ENCODE measurements at regions not wholly inside any gene's neighbourhood (a gene's known extent, or its start where the extent isn't known, plus 50 kb on each side); places are given as distances from the start of the nearest gene placed in this dataset.
"Not testable (repeated sequence)": the region's sequence is repeated elsewhere in the genome, so short reads cannot be mapped to it uniquely, and the experiment has no call there.

DNA sequence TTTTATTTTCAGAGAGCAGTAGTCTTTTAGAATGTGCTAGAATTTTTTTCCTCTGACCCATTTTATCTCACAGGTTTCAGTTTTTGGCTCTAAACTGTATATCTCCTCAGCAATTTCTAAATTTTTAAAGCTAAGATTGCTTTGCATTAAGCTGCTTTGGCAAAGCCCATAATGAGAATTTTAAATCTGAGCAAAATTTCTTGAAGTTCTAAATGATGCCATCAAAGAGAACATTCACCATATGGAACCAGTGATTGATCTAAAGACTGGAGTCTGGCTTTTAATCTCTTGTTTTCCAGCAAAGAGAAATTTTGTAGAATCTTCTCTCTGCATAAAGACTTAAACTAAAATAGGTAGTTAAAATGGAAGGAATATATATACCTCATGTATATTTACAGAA, 313.6 kb downstream of the TBC1D32 start:
- no peak for DNase-seq

GRCh38 chr6:121008553-121008952, 325.7 kb downstream of the TBC1D32 start:
- peak; percentile 25 for DNase-seq

DNA sequence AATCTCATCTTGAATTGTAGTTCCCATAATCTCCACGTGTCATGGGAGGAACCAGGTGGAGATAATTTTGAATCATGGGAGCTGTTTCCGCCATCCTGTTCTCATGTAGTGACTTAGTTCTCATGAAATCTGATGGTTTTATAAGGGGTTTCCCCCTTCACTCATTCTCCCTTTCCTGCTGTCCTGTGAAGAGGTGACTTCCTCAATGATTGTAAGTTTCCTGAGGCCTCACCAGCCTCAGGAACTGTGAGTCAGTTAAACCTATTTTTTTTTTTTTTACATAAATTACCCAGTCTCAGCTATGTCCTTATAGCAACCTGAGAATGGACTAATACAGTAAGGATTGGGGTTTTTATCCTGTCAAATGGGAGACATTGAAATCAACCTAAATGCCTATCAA, 328.3 kb downstream of the TBC1D32 start:
- DNase-seq, result no peak

DNA sequence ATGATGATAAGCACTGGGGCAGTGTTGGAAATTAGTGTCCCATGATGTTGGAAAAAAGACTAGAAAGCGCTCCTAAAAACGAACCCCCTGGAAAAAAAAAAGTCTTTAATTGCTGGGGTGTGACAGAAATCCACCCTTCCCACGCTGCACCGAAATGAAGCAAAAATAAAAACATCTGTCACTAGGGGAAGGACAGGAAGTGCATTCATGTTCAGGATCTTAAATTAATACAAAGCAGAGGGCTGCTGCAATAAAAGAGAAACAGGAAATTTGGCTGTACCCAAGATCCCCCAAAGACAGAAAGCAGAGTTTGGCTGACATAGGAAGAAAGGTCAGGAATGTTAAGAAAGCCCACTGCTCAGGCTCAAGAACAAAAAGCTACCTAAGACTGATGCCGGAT, 333.9 kb downstream of the TBC1D32 start:
- DNase-seq, result no peak

GRCh38 chr6:120996340-120996739, 337.9 kb downstream of the TBC1D32 start:
- DNase-seq, result no peak

- no peak for DNase-seq
Measured at GRCh38 chr6:120994573-120994967, 339.7 kb downstream of the TBC1D32 start.

DNA sequence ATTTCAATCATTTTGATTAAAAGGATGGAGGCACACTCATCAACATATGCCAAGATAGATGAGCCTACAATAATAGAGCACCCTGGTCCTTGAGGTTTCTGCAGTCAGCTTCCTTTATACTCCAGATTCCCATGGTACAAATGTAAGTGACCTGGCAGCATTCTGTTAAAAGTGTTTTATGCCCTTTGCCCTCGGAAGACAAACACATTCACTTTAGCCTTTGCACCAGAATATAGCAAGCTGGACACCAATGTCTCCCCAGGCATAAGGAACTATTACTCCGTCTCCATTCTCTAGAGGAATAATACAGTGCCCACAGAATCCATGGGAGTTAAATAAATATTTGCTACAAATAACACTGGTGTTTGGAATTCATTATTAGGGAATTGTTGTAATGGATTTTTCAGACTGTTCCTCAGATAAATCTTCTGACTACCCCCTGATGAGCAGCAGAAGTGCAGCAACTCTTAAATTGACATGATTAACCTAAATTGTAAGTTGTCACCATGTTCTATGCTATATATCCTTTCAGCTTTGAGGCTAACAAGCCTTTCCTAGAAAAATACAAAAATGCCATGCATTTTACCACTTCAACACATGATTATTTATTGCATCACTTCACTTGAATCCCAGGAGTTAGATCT, 340.2 kb downstream of the TBC1D32 start:
- peak; percentile 1 for DNase-seq

- no peak for DNase-seq
Measured at GRCh38 chr6:120992257-120992656, 342.0 kb downstream of the TBC1D32 start.

DNA sequence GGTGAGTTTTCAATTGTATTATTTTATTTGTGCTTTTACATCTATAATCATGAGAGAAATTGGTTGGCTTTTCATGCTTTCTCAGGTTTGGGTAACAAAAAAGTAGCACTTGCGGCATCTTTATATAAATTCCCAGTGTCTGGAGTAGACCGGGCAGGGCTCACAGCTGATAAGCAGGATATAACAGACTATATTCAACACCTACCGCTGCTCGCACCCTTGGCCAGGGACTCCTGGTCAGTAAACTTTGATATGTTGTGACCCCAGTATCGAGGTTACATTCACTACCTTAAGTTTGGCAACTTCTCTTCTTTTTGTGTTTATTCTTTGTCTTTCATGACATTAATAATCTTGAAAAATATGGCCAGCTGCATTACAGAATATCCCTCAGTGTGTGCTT, 343.4 kb downstream of the TBC1D32 start:
- DNase-seq, result no peak

- DNase-seq, result no peak
Measured at GRCh38 chr6:120981835-120982234, 352.4 kb downstream of the TBC1D32 start.

DNA sequence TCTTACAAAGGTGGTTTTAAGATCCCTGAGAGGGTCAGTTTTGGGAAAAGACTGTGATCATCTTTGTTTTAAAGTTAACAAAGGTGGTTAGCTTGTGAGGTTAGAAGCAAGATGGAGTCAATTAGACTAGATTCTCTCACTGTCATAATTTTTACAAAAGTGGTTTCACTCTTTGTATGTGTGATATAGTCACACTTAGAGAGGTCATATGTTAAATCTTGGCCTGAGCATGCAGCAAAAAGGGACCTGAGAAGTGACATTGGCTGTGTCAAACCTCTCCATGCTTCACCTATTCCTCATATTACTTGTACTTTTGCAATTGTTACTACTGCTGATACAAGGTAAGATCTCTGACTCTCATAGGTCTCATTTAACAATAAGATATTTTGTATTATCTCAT, 368.0 kb downstream of the TBC1D32 start:
- no peak for DNase-seq

DNA sequence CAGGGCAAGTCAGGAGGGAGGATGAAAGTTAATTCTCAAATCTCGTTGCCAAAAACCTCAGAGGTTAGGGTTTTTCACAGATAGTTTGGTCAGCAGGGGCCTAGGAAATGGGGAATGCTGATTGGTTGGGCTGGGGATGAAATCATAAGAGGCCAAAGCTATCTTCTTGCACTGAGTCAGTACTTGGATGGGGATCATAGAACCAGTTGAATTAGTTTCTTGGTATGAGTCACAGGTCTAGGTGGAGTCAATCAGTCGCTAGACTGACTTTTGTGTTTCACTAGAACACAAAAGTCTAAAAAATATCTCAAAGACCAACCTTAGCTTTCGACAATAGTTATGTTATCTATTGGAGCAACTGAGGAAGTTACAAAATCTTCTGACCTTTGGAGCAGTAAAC, 368.5 kb downstream of the TBC1D32 start:
- no peak for DNase-seq

GRCh38 chr6:120960761-120961160, 373.5 kb downstream of the TBC1D32 start:
- DNase-seq, result no peak

GRCh38 chr6:120954111-120954510, 380.2 kb downstream of the TBC1D32 start:
- DNase-seq, result no peak

DNA sequence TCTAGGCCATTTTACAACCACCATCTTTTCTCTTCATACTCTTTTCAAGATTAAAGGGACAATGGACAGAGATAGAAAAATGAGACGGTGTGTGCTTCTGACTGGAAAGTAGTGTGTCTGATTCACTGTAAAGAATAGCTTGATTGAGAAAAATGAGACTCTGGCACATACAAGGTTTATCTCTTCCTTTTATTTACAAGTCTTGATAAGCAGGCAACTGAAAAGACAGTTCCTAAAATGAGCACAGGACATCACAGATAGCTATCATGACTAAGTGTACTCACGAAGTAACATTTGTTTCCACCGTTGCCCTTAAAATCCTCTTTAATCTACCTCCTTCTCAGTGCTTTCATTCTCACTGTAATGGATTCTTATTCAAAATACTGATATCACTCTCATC, 383.0 kb downstream of the TBC1D32 start:
- DNase-seq, result no peak

DNA sequence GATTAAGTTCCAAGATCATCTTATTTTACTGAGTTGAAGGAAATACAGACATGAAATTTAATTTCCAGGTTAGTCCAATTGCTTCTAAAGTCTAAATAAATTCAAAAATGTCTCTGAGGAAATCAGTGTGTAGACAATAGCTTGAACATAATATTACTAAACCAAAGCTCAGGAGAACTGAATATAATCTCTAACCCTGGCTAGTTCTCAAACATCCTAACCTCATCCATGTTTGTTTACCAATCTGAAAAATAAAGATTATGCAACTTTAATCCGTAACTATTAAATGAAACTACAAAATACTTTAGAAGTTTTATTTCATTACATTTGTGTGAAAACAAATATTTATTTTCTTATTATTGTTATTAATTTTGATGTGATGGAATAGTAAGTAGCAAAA, 387.2 kb downstream of the TBC1D32 start:
- DNase-seq, result no peak

DNA sequence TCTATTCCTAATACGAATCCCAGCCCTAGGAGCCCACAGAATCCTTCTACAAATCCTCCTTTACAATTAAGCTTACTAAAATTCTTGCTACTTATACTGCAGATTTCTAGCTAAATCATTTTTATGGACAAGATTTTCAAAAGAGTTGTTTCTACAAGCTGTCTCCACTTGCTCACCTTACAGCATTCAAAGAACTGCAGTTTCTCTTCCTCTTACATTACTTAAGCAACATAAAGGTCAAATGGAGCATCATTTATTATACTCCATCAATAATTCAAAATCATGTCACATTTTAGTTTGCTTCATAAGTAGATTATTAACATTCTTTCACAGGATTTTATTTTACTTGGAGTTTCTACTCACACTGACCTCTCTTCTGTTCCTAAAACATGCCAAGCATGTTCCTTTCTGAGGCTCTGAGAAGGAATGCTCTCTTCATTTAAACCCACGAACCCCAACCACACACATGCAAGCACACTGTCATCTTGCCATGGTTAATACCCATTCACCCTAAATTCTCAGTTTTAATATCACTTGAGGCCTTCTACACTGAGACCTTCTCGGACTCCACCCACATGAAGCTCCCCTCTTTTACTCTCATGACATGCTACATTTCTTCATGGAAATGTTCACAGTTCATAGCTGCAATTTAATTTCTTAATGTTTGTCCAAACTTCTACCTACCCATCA, 388.2 kb downstream of the TBC1D32 start:
- no peak for DNase-seq

GRCh38 chr6:120938876-120939472, 395.3 kb downstream of the TBC1D32 start:
- DNase-seq, result no peak

- no peak for DNase-seq
Measured at GRCh38 chr6:120938164-120938875, 396.0 kb downstream of the TBC1D32 start.

- DNase-seq, result no peak
Measured at GRCh38 chr6:120935908-120936307, 398.4 kb downstream of the TBC1D32 start.

GRCh38 chr6:120935016-120935415, 399.3 kb downstream of the TBC1D32 start:
- DNase-seq, result no peak

- DNase-seq, result not testable (repeated sequence)
Measured at GRCh38 chr6:120931520-120932180, 402.6 kb downstream of the TBC1D32 start.

GRCh38 chr6:120930500-120930899, 403.8 kb downstream of the TBC1D32 start:
- DNase-seq, result not testable (repeated sequence)
